DND-41 (cell line): ENCODE measurements at regions not wholly inside any gene's neighbourhood (a gene's known extent, or its start where the extent isn't known, plus 50 kb on each side); places are given as distances from the start of the nearest gene placed in this dataset.

Source experiments
- EZH2 ChIP-seq: IDR thresholded peaks from 3 replicates; pipeline ENCODE4 v1.6.1; 2012; ENCODE audit warnings: borderline replicate concordance, low read depth, mild to moderate bottlenecking, moderate library complexity, low read length, inconsistent platforms; ENCODE audit not compliant: severe bottlenecking
- TF ChIP-seq, protein P1 (sequence below): IDR thresholded peaks from 2 replicates; pipeline ENCODE4 v1.5.1; 2012; ENCODE audit warnings: borderline replicate concordance, low read length, moderate library complexity, mild to moderate bottlenecking; ENCODE audit not compliant: poor library complexity, severe bottlenecking; ENCODE audit errors: extremely low read depth

DNA sequence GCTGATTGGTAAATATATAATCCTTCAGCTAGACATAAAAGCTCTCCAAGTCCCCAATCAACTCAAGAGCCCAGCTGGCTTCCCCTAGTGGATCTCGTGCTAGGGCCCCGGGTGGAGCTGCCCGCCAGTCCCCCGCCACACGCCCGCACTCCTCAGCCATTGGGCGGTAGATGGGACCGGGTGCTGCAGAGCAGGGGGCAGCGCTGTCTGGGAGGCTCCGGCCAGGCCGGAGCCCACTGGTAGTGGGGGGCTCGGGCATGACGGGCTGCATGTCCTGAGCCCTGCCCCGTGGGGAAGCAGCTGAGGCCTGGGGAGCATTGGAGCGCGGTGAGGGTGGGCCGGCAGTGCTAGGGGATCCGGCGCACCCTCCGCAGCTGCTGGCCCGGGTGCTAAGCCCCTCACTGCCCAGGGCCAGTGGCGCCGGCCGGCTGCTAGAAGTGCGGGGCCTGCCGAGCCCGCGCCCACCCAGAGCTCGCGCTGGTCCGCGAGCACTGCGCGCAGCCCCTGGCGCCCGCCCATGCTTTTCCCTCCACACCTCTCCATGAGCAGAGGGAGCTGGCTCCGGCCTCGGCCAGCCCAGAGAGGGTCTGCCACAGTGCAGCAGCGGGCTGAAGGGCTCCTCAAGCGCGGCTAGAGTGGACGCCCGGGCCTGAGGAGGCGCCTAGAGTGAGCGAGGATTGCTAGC lies 1680.6 kb upstream of the RAG2 start:
- TF ChIP-seq, protein P1, sequence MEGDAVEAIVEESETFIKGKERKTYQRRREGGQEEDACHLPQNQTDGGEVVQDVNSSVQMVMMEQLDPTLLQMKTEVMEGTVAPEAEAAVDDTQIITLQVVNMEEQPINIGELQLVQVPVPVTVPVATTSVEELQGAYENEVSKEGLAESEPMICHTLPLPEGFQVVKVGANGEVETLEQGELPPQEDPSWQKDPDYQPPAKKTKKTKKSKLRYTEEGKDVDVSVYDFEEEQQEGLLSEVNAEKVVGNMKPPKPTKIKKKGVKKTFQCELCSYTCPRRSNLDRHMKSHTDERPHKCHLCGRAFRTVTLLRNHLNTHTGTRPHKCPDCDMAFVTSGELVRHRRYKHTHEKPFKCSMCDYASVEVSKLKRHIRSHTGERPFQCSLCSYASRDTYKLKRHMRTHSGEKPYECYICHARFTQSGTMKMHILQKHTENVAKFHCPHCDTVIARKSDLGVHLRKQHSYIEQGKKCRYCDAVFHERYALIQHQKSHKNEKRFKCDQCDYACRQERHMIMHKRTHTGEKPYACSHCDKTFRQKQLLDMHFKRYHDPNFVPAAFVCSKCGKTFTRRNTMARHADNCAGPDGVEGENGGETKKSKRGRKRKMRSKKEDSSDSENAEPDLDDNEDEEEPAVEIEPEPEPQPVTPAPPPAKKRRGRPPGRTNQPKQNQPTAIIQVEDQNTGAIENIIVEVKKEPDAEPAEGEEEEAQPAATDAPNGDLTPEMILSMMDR, result no peak
- TF ChIP-seq EZH2, result no peak
